HG03196 (cell line): ENCODE measurements at regions not wholly inside any gene's neighbourhood (a gene's known extent, or its start where the extent isn't known, plus 50 kb on each side); places are given as distances from the start of the nearest gene placed in this dataset.
A peak's percentile ranks its signal among the peaks of the same experiment; 100 is the strongest.
"Not testable (repeated sequence)": the region's sequence is repeated elsewhere in the genome, so short reads cannot be mapped to it uniquely, and the experiment has no call there.

ENCODE experiments used
- ATAC-seq: cut with Tn5 transposase; IDR thresholded peaks from one replicate; pipeline ENCODE4 v1.9.1; 2021; ENCODE audit not compliant: unreplicated experiment

GRCh38 chr6:137401088-137401487, 93.1 kb downstream of the OLIG3 start:
- no peak for ATAC-seq

GRCh38 chr6:137399881-137400443, 94.2 kb downstream of the OLIG3 start:
- no peak for ATAC-seq

GRCh38 chr6:137395316-137395715, 98.9 kb downstream of the OLIG3 start:
- no peak for ATAC-seq

- no peak for ATAC-seq
These were observed 103.0 kb downstream of the OLIG3 start for GRCh38 chr6:137391061-137391814.

GRCh38 chr6:137390334-137390733, 103.9 kb downstream of the OLIG3 start:
- ATAC-seq, result no peak

GRCh38 chr6:137389150-137389704, 105.0 kb downstream of the OLIG3 start:
- ATAC-seq, result peak; percentile 85

- no peak for ATAC-seq
These were observed 107.0 kb downstream of the OLIG3 start for GRCh38 chr6:137387096-137387764.

GRCh38 chr6:137383287-137383686, 110.9 kb downstream of the OLIG3 start:
- not testable (repeated sequence) for ATAC-seq

GRCh38 chr6:137378090-137378369, 116.2 kb downstream of the OLIG3 start:
- no peak for ATAC-seq

- ATAC-seq, result no peak
These were observed 120.9 kb downstream of the OLIG3 start for GRCh38 chr6:137373296-137373695.

- no peak for ATAC-seq
These were observed 121.7 kb downstream of the OLIG3 start for GRCh38 chr6:137372532-137372931.

- no peak for ATAC-seq
These were observed 122.6 kb downstream of the OLIG3 start for GRCh38 chr6:137371634-137372016.

GRCh38 chr6:137370871-137371633, 123.1 kb downstream of the OLIG3 start:
- no peak for ATAC-seq

GRCh38 chr6:137369136-137369535, 125.1 kb downstream of the OLIG3 start:
- ATAC-seq, result no peak

GRCh38 chr6:137365707-137366437, 128.3 kb downstream of the OLIG3 start:
- ATAC-seq, result no peak

GRCh38 chr6:137363805-137364138, 130.4 kb downstream of the OLIG3 start:
- ATAC-seq, result no peak

- no peak for ATAC-seq
These were observed 131.1 kb downstream of the OLIG3 start for GRCh38 chr6:137362878-137363804.

GRCh38 chr6:137361701-137362100, 132.5 kb downstream of the OLIG3 start:
- no peak for ATAC-seq

- ATAC-seq, result no peak
These were observed 135.9 kb downstream of the OLIG3 start for GRCh38 chr6:137358273-137358672.

GRCh38 chr6:137357948-137358266, 136.3 kb downstream of the OLIG3 start:
- ATAC-seq, result no peak
